Osteocyte (in vitro differentiated cells): ENCODE measurements at regions not wholly inside any gene's neighbourhood (a gene's known extent, or its start where the extent isn't known, plus 50 kb on each side); places are given as distances from the start of the nearest gene placed in this dataset.
"Not testable (repeated sequence)": the region's sequence is repeated elsewhere in the genome, so short reads cannot be mapped to it uniquely, and the experiment has no call there.

Experiments used
- DNase-seq: peaks from one replicate; pipeline ENCODE4 v3.0.0; 2021; ENCODE audit warnings: mixed read lengths; ENCODE audit not compliant: unreplicated experiment; ENCODE audit errors: extremely low spot score
- H3K27ac Mint-ChIP-seq: one replicate; pipeline ENCODE4 v1.8.0; 2021; ENCODE audit warnings: mild to moderate bottlenecking, mixed read lengths; ENCODE audit not compliant: unreplicated experiment
- H3K27me3 Mint-ChIP-seq: one replicate; pipeline ENCODE4 v1.8.0; 2021; ENCODE audit warnings: mixed read lengths; ENCODE audit not compliant: unreplicated experiment
- H3K36me3 Mint-ChIP-seq: one replicate; pipeline ENCODE4 v1.8.0; 2021; ENCODE audit warnings: mixed read lengths; ENCODE audit not compliant: unreplicated experiment
- H3K4me1 Mint-ChIP-seq: one replicate; pipeline ENCODE4 v1.8.0; 2021; ENCODE audit warnings: mixed read lengths; ENCODE audit not compliant: unreplicated experiment
- H3K4me3 Mint-ChIP-seq: one replicate; pipeline ENCODE4 v1.8.0; 2021; ENCODE audit warnings: mild to moderate bottlenecking, moderate library complexity, mixed read lengths; ENCODE audit not compliant: unreplicated experiment
- H3K9me3 Mint-ChIP-seq: one replicate; pipeline ENCODE4 v1.8.0; 2021; ENCODE audit warnings: mixed read lengths; ENCODE audit not compliant: unreplicated experiment
- CTCF ChIP-seq: fragments of 200-600 bp; sonication (generic); IDR thresholded peaks from 2 replicates; pipeline ENCODE4 v1.5.0; 2021; ENCODE audit warnings: antibody characterized with exemption, mild to moderate bottlenecking, moderate library complexity

GRCh38 chr11:34727228-34727737, 106.4 kb downstream of the EHF start:
- H3K4me1 Mint-ChIP-seq, result peaks cover 3% of the 10 kb centered on the region
- H3K27me3 Mint-ChIP-seq, result no peaks in the 10 kb centered on the region
- TF ChIP-seq CTCF, result no peak
- H3K4me3 Mint-ChIP-seq, result no peak overlapping the region
- no peak for DNase-seq
- peaks cover 52% of the 10 kb centered on the region for H3K36me3 Mint-ChIP-seq
- peaks cover 30% of the 10 kb centered on the region for H3K9me3 Mint-ChIP-seq
- no peak overlapping the region for H3K27ac Mint-ChIP-seq

- no peaks in the 10 kb centered on the region for H3K4me1 Mint-ChIP-seq
- H3K27me3 Mint-ChIP-seq, result no peaks in the 10 kb centered on the region
- peaks cover 30% of the 10 kb centered on the region for H3K9me3 Mint-ChIP-seq
- DNase-seq, result no peak
- H3K36me3 Mint-ChIP-seq, result peaks cover 43% of the 10 kb centered on the region
- no peak overlapping the region for H3K4me3 Mint-ChIP-seq
- TF ChIP-seq CTCF, result no peak
- no peak overlapping the region for H3K27ac Mint-ChIP-seq
Observed at GRCh38 chr11:34724973-34725372, 104.1 kb downstream of the EHF start.

- Mint-ChIP-seq H3K27me3 (no peaks in the 10 kb centered on the region), H3K9me3 (peaks cover 20% of the 10 kb centered on the region), H3K4me1 (no peaks in the 10 kb centered on the region), H3K36me3 (peaks cover 27% of the 10 kb centered on the region), H3K27ac (no peak overlapping the region), H3K4me3 (no peak overlapping the region)
- no peak for TF ChIP-seq CTCF
- no peak for DNase-seq
Observed at GRCh38 chr11:34721646-34722045, 100.8 kb downstream of the EHF start.

- DNase-seq, result no peak
Observed at GRCh38 chr11:34719303-34719848, 98.5 kb downstream of the EHF start.

DNA sequence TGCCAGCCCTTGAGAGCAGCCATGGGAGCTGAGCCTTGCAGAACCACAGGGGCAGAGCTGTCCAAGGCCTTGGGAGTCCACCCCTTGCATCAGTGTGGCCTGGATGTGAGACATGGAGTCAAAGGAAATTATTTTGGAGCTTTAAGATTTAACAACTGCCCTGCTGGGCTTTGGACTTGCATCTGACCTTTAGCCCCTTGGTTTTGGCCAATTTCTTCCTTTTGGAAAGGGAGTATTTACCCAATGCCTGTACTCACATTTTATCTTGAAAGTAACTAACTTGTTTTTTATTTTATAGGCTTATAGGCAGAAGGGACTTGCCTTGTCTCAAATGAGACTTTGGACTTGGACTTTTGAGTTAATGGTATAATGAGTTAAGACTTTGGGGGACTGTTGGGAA, 92.7 kb downstream of the EHF start:
- not testable (repeated sequence) for DNase-seq, H3K27ac Mint-ChIP-seq, H3K4me3 Mint-ChIP-seq, H3K4me1 Mint-ChIP-seq, H3K27me3 Mint-ChIP-seq
- peaks cover 29% of the 10 kb centered on the region for H3K9me3 Mint-ChIP-seq
- H3K36me3 Mint-ChIP-seq, result peaks cover 65% of the 10 kb centered on the region

More at GRCh38 chr11:34719303-34719848, 98.5 kb downstream of the EHF start:
- Mint-ChIP-seq H3K4me3 (no peak overlapping the region), H3K9me3 (peaks cover 17% of the 10 kb centered on the region), H3K4me1 (no peaks in the 10 kb centered on the region), H3K27me3 (no peaks in the 10 kb centered on the region), H3K27ac (no peak overlapping the region), H3K36me3 (peaks cover 37% of the 10 kb centered on the region)
- TF ChIP-seq CTCF, result no peak
